ENCODE measurements at regions not wholly inside any gene's neighbourhood (a gene's known extent, or its start where the extent isn't known, plus 50 kb on each side); places are given as distances from the start of the nearest gene placed in this dataset.

GRCh38 chr22:49307481-49307830 is 520.2 kb downstream of the BRD1 start:
- Histone ChIP-seq H3K27me3 (ENCODE audit: low read length) (no peaks in the 10 kb centered on the region), H2AFZ (ENCODE audit: low read length) (no peak overlapping the region), H3K27ac (ENCODE audit: low read length) (no peak overlapping the region)

GRCh38 chr22:49306632-49307480 is 520.8 kb downstream of the BRD1 start:
- Histone ChIP-seq H4K20me1 (ENCODE audit: insufficient read depth, low read depth, low read length) (no peaks in the 10 kb centered on the region; the same call in 1 of the 2 replicates), H3K9ac (ENCODE audit: low read length) (no peak overlapping the region), H3K36me3 (ENCODE audit: insufficient read depth, low read length) (no peaks in the 10 kb centered on the region), H3K27ac (ENCODE audit: low read length) (no peak overlapping the region), H3K79me2 (ENCODE audit: low read length) (no peaks in the 10 kb centered on the region), H3K9me3 (ENCODE audit: low read length) (no peaks in the 10 kb centered on the region), H2AFZ (ENCODE audit: low read length) (no peak overlapping the region), H3K9me2 (replicated peaks; ENCODE audit: insufficient read depth, low read length) (no peaks in the 10 kb centered on the region), H3K4me1 (ENCODE audit: low read length) (peaks cover 13% of the 10 kb centered on the region), H3K27me3 (ENCODE audit: low read length) (no peaks in the 10 kb centered on the region), H3K4me2 (ENCODE audit: low read depth, low read length, poor library complexity, severe bottlenecking) (no peak overlapping the region), H3K4me3 (ENCODE audit: low read length) (no peak overlapping the region)
- no peak for DNase-seq

More at GRCh38 chr22:49307481-49307830, 520.2 kb downstream of the BRD1 start:
- H3K9me2 ChIP-seq (replicated peaks; ENCODE audit: insufficient read depth, low read length): no peaks in the 10 kb centered on the region
- no peaks in the 10 kb centered on the region; the same call in 1 of the 2 replicates for H4K20me1 ChIP-seq (ENCODE audit: insufficient read depth, low read depth, low read length)
- no peak overlapping the region for H3K4me3 ChIP-seq (ENCODE audit: low read length)
- H3K9me3 ChIP-seq (ENCODE audit: low read length): no peaks in the 10 kb centered on the region
- H3K4me1 ChIP-seq (ENCODE audit: low read length): peaks cover 13% of the 10 kb centered on the region
- H3K9ac ChIP-seq (ENCODE audit: low read length): no peak overlapping the region
- H3K79me2 ChIP-seq (ENCODE audit: low read length): no peaks in the 10 kb centered on the region
- H3K36me3 ChIP-seq (ENCODE audit: insufficient read depth, low read length): no peaks in the 10 kb centered on the region
- no peak for DNase-seq
- no peak overlapping the region for H3K4me2 ChIP-seq (ENCODE audit: low read depth, low read length, poor library complexity, severe bottlenecking)

- no peaks in the 10 kb centered on the region for H3K9me3 ChIP-seq (ENCODE audit: low read length)
- H3K27me3 ChIP-seq (ENCODE audit: low read length): no peaks in the 10 kb centered on the region
- H3K36me3 ChIP-seq (ENCODE audit: insufficient read depth, low read length): no peaks in the 10 kb centered on the region
- H3K4me1 ChIP-seq (ENCODE audit: low read length): peaks cover 13% of the 10 kb centered on the region
- H3K9me2 ChIP-seq (replicated peaks; ENCODE audit: insufficient read depth, low read length): no peaks in the 10 kb centered on the region
- no peak overlapping the region for H3K4me2 ChIP-seq (ENCODE audit: low read depth, low read length, poor library complexity, severe bottlenecking)
- no peak overlapping the region for H2AFZ ChIP-seq (ENCODE audit: low read length)
- H4K20me1 ChIP-seq (ENCODE audit: insufficient read depth, low read depth, low read length): no peaks in the 10 kb centered on the region; the same call in 1 of the 2 replicates
- no peak overlapping the region for H3K4me3 ChIP-seq (ENCODE audit: low read length)
- no peaks in the 10 kb centered on the region for H3K79me2 ChIP-seq (ENCODE audit: low read length)
- no peak overlapping the region for H3K27ac ChIP-seq (ENCODE audit: low read length)
- no peak for DNase-seq
- no peak overlapping the region for H3K9ac ChIP-seq (ENCODE audit: low read length)
These were observed 521.6 kb downstream of the BRD1 start for GRCh38 chr22:49305966-49306631.

GRCh38 chr22:49305214-49305965 is 522.3 kb downstream of the BRD1 start:
- Histone ChIP-seq H4K20me1 (ENCODE audit: insufficient read depth, low read depth, low read length) (no peaks in the 10 kb centered on the region; the same call in 1 of the 2 replicates), H3K9me2 (replicated peaks; ENCODE audit: insufficient read depth, low read length) (no peaks in the 10 kb centered on the region), H3K36me3 (ENCODE audit: insufficient read depth, low read length) (no peaks in the 10 kb centered on the region), H3K79me2 (ENCODE audit: low read length) (no peaks in the 10 kb centered on the region), H3K27ac (ENCODE audit: low read length) (no peak overlapping the region), H2AFZ (ENCODE audit: low read length) (no peak overlapping the region), H3K4me1 (ENCODE audit: low read length) (peaks cover 13% of the 10 kb centered on the region), H3K4me3 (ENCODE audit: low read length) (no peak overlapping the region), H3K4me2 (ENCODE audit: low read depth, low read length, poor library complexity, severe bottlenecking) (no peak overlapping the region), H3K9me3 (ENCODE audit: low read length) (no peaks in the 10 kb centered on the region), H3K27me3 (ENCODE audit: low read length) (no peaks in the 10 kb centered on the region), H3K9ac (ENCODE audit: low read length) (no peak overlapping the region; the same call in 1 of the 2 replicates)
- peak; percentile 87 for DNase-seq

- Histone ChIP-seq H3K4me3 (ENCODE audit: low read length) (no peak overlapping the region), H3K4me2 (ENCODE audit: low read depth, low read length, poor library complexity, severe bottlenecking) (no peak overlapping the region), H3K79me2 (ENCODE audit: low read length) (no peaks in the 10 kb centered on the region), H3K9me2 (replicated peaks; ENCODE audit: insufficient read depth, low read length) (no peaks in the 10 kb centered on the region), H3K27ac (ENCODE audit: low read length) (no peak overlapping the region), H2AFZ (ENCODE audit: low read length) (no peak overlapping the region), H3K9me3 (ENCODE audit: low read length) (no peaks in the 10 kb centered on the region), H4K20me1 (ENCODE audit: insufficient read depth, low read depth, low read length) (no peaks in the 10 kb centered on the region; the same call in 1 of the 2 replicates), H3K4me1 (ENCODE audit: low read length) (peaks cover 13% of the 10 kb centered on the region), H3K36me3 (ENCODE audit: insufficient read depth, low read length) (no peaks in the 10 kb centered on the region), H3K27me3 (ENCODE audit: low read length) (no peaks in the 10 kb centered on the region), H3K9ac (ENCODE audit: low read length) (no peak overlapping the region)
- DNase-seq: no peak
These were observed 523.8 kb downstream of the BRD1 start for GRCh38 chr22:49303781-49304461.

- DNase-seq: no peak
- Histone ChIP-seq H2AFZ (ENCODE audit: low read length) (no peak overlapping the region), H3K36me3 (ENCODE audit: insufficient read depth, low read length) (no peaks in the 10 kb centered on the region), H3K4me1 (ENCODE audit: low read length) (peaks cover 13% of the 10 kb centered on the region), H3K4me3 (ENCODE audit: low read length) (no peak overlapping the region), H3K9me3 (ENCODE audit: low read length) (no peaks in the 10 kb centered on the region), H3K9ac (ENCODE audit: low read length) (no peak overlapping the region), H3K79me2 (ENCODE audit: low read length) (no peaks in the 10 kb centered on the region), H3K4me2 (ENCODE audit: low read depth, low read length, poor library complexity, severe bottlenecking) (no peak overlapping the region), H4K20me1 (ENCODE audit: insufficient read depth, low read depth, low read length) (no peaks in the 10 kb centered on the region; the same call in 1 of the 2 replicates), H3K27me3 (ENCODE audit: low read length) (no peaks in the 10 kb centered on the region), H3K9me2 (replicated peaks; ENCODE audit: insufficient read depth, low read length) (no peaks in the 10 kb centered on the region), H3K27ac (ENCODE audit: low read length) (no peak overlapping the region)
These were observed 524.5 kb downstream of the BRD1 start for GRCh38 chr22:49303061-49303735.

GRCh38 chr22:49302530-49302929 is 525.1 kb downstream of the BRD1 start:
- Histone ChIP-seq H3K27ac (ENCODE audit: low read length) (no peak overlapping the region), H3K79me2 (ENCODE audit: low read length) (no peaks in the 10 kb centered on the region), H3K9me3 (ENCODE audit: low read length) (no peaks in the 10 kb centered on the region), H2AFZ (ENCODE audit: low read length) (no peak overlapping the region), H3K9me2 (replicated peaks; ENCODE audit: insufficient read depth, low read length) (no peaks in the 10 kb centered on the region), H3K27me3 (ENCODE audit: low read length) (no peaks in the 10 kb centered on the region), H3K4me2 (ENCODE audit: low read depth, low read length, poor library complexity, severe bottlenecking) (no peak overlapping the region), H3K4me1 (ENCODE audit: low read length) (peaks cover 13% of the 10 kb centered on the region), H4K20me1 (ENCODE audit: insufficient read depth, low read depth, low read length) (no peaks in the 10 kb centered on the region; the same call in 1 of the 2 replicates), H3K4me3 (ENCODE audit: low read length) (no peak overlapping the region), H3K9ac (ENCODE audit: low read length) (no peak overlapping the region), H3K36me3 (ENCODE audit: insufficient read depth, low read length) (no peaks in the 10 kb centered on the region)
- DNase-seq: no peak

All from Karpas-422 (cell line).